ENCODE measurements at regions not wholly inside any gene's neighbourhood (a gene's known extent, or its start where the extent isn't known, plus 50 kb on each side); places are given as distances from the start of the nearest gene placed in this dataset.

- TF ChIP-seq CTCF (IDR thresholded peaks at IDR 0.05) (no peak), EZH2 (IDR thresholded peaks at IDR 0.05) (no peak), EZH2phosphoT487 (IDR thresholded peaks at IDR 0.05) (no peak)
Measured at GRCh38 chr21:28758883-28759242, 233.8 kb downstream of the LTN1 start.
